B cell (primary cell): ENCODE measurements at regions not wholly inside any gene's neighbourhood (a gene's known extent, or its start where the extent isn't known, plus 50 kb on each side); places are given as distances from the start of the nearest gene placed in this dataset.

Experiments
- CTCF ChIP-seq: fragments of 200-600 bp; IDR thresholded peaks from one replicate; pipeline ENCODE4 v1.8.0; 2022; ENCODE audit warnings: antibody characterized with exemption, mild to moderate bottlenecking
- EZH2 ChIP-seq: IDR thresholded peaks from 2 replicates; pipeline ENCODE4 v1.6.1; 2012; ENCODE audit warnings: borderline replicate concordance, low read depth, mild to moderate bottlenecking, moderate library complexity, low read length; ENCODE audit not compliant: insufficient read depth, poor library complexity, severe bottlenecking

GRCh38 chr21:33968995-33969348 lies 53.4 kb upstream of the ATP5PO start:
- TF ChIP-seq CTCF (no peak), EZH2 (no peak)
